ENCODE measurements at regions not wholly inside any gene's neighbourhood (a gene's known extent, or its start where the extent isn't known, plus 50 kb on each side); places are given as distances from the start of the nearest gene placed in this dataset.

DNA sequence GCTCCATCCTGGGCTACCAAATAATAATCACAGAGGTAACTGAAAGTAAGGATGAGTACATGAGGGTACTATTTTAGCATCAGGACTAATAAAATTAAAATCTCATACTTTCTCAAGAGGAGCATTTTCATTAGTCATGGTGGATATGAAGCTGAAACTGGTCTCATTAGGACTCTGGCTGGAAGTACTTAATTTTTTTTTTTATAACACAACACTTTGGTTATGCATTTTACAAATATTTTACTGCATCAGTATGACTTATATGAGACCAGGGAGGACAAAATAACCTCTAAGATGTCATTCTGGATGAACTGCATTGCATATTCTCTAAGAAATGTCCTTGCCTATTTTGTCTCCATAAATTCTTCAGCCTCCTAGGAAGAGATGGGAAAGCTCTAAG, 290.9 kb downstream of the HLX start:
- TF ChIP-seq CTCF (IDR thresholded peaks at IDR 0.05; ENCODE audit: extremely low read depth in 1 of 2, insufficient read depth in 1 of 2, low read depth in 1 of 2, low read length in 2 of 2) (no peak), POLR2AphosphoS5 (IDR thresholded peaks at IDR 0.05; ENCODE audit: insufficient read depth, low read depth, low read length) (no peak), MAX (IDR thresholded peaks at IDR 0.05; ENCODE audit: insufficient read depth, insufficient read length) (no peak), EZH2 (IDR thresholded peaks at IDR 0.05; ENCODE audit: borderline replicate concordance, low read depth, low read length, severe bottlenecking) (no peak), JUN (IDR thresholded peaks at IDR 0.05; ENCODE audit: borderline replicate concordance, insufficient read depth, insufficient read length, low read depth) (no peak), POLR2A (IDR thresholded peaks at IDR 0.05; ENCODE audit: low read depth, low read length) (no peak), GATA2 (IDR thresholded peaks at IDR 0.05; ENCODE audit: insufficient read depth, insufficient read length, low read depth, low read length) (no peak), MYC (IDR thresholded peaks at IDR 0.05; ENCODE audit: low read depth, low read length) (no peak)
